ENCODE measurements at regions not wholly inside any gene's neighbourhood (a gene's known extent, or its start where the extent isn't known, plus 50 kb on each side); places are given as distances from the start of the nearest gene placed in this dataset.
A peak's percentile ranks its signal among the peaks of the same experiment; 100 is the strongest.

- Histone ChIP-seq H3K4me1 (peaks cover 5 to 33% (median 28%) of the 10 kb centered on the region in 9 donors), H3K36me3 (no peaks in the 10 kb centered on the region), H3K4me3 (no peak overlapping the region), H3K27me3 (no peaks in the 10 kb centered on the region), H3K9me3 (no peaks in the 10 kb centered on the region), H3K27ac (peak overlapping the region in 1 of 10 donors; percentile 62)
- ATAC-seq (no peak), DNase-seq (no peak)
- WGBS, 2 donors, result 84 to 85% methylated on average over 2 of the region's 2 CpGs
- intact Hi-C loops (cut with DNase I), result no loop called here
- no peak for TF ChIP-seq CTCF (IDR thresholded peaks at IDR 0.05)
Observed at GRCh38 chr6:3906846-3907151, 57.6 kb downstream of the FAM50B start.

GRCh38 chr6:3908223-3908622, 59.0 kb downstream of the FAM50B start:
- Histone ChIP-seq H3K27me3 (no peaks in the 10 kb centered on the region), H3K4me3 (no peak overlapping the region), H3K27ac (no peak overlapping the region), H3K36me3 (no peaks in the 10 kb centered on the region), H3K9me3 (no peaks in the 10 kb centered on the region), H3K4me1 (peaks cover 12 to 46% (median 40%) of the 10 kb centered on the region in 9 donors)
- intact Hi-C loops (cut with DNase I), result no loop called here
- TF ChIP-seq CTCF (IDR thresholded peaks at IDR 0.05), result no peak
- 88 to 95% methylated on average over 10 of the region's 10 CpGs for WGBS, 2 donors
- DNase-seq (no peak), ATAC-seq (no peak)

- no peak overlapping the region for H3K4me3 ChIP-seq
- H3K36me3 ChIP-seq, result no peaks in the 10 kb centered on the region
- ATAC-seq (no peak), DNase-seq (no peak)
- H3K9me3 ChIP-seq, result no peaks in the 10 kb centered on the region
- no peaks in the 10 kb centered on the region for H3K27me3 ChIP-seq
- peak overlapping the region in 1 of 10 donors; percentile 21 for H3K27ac ChIP-seq
- intact Hi-C loops (cut with DNase I), result no loop called here
- 88 to 90% methylated on average over 6 of the region's 6 CpGs for WGBS, 2 donors
- no peak for TF ChIP-seq CTCF (IDR thresholded peaks at IDR 0.05)
- H3K4me1 ChIP-seq, result peaks cover 14 to 53% (median 47%) of the 10 kb centered on the region in 9 donors
Observed at GRCh38 chr6:3908961-3909360, 59.8 kb downstream of the FAM50B start.

- TF ChIP-seq CTCF (IDR thresholded peaks at IDR 0.05), result no peak
- Histone ChIP-seq H3K4me3 (peak overlapping the region in 2 of 10 donors; percentile 11 to 29), H3K27me3 (no peaks in the 10 kb centered on the region), H3K36me3 (no peaks in the 10 kb centered on the region), H3K9me3 (no peaks in the 10 kb centered on the region), H3K27ac (peak overlapping the region in 2 of 10 donors; percentile 22 to 55), H3K4me1 (peaks cover 16 to 57% (median 52%) of the 10 kb centered on the region in 9 donors)
- intact Hi-C loops (cut with DNase I), result no loop called here
- WGBS, 2 donors, result 77 to 78% methylated on average over 7 of the region's 7 CpGs
- ATAC-seq, result no peak
- DNase-seq, result no peak
Observed at GRCh38 chr6:3910106-3910663, 61.0 kb downstream of the FAM50B start.

All from heart right ventricle (tissue), 16 donors.